Neural progenitor cell (in vitro differentiated cells): ENCODE measurements at regions not wholly inside any gene's neighbourhood (a gene's known extent, or its start where the extent isn't known, plus 50 kb on each side); places are given as distances from the start of the nearest gene placed in this dataset.

Experiments
- DNase-seq: peaks from one replicate; pipeline ENCODE4 v3.0.0-alpha.2; 2016; ENCODE audit warnings: low spot score
- H2AFZ ChIP-seq: fragments of 200-600 bp; sonication (generic); replicated peaks from 2 replicates; pipeline ENCODE4 v1.6.1; 2016; ENCODE audit warnings: antibody characterized with exemption
- H3F3A ChIP-seq: fragments of 200-600 bp; sonication (generic); 2 replicates; pipeline ENCODE4 v1.6.1; 2016; ENCODE audit warnings: antibody characterized with exemption, low read depth
- H3K27ac ChIP-seq: fragments of 200-600 bp; sonication (generic); 2 replicates; pipeline ENCODE4 v1.5.1; 2016; ENCODE audit warnings: mild to moderate bottlenecking
- H3K27me3 ChIP-seq: fragments of 200-600 bp; sonication (generic); 2 replicates; pipeline ENCODE4 v1.6.1; 2016; ENCODE audit warnings: mild to moderate bottlenecking, moderate library complexity
- H3K36me3 ChIP-seq: fragments of 200-600 bp; sonication (generic); 2 replicates; pipeline ENCODE4 v1.5.1; 2016
- H3K4me1 ChIP-seq: fragments of 200-600 bp; sonication (generic); 2 replicates; pipeline ENCODE4 v1.6.1; 2016; ENCODE audit warnings: mixed run types
- H3K4me2 ChIP-seq: fragments of 200-600 bp; sonication (generic); 2 replicates; pipeline ENCODE4 v1.6.1; 2016
- H3K4me3 ChIP-seq: fragments of 200-600 bp; sonication (generic); 2 replicates; pipeline ENCODE4 v1.5.1; 2016
- H3K79me2 ChIP-seq: fragments of 200-600 bp; sonication (generic); 2 replicates; pipeline ENCODE4 v1.6.1; 2016; ENCODE audit warnings: low read depth
- H3K9ac ChIP-seq: fragments of 200-600 bp; sonication (generic); 2 replicates; pipeline ENCODE4 v1.6.1; 2016
- H3K9me3 ChIP-seq: fragments of 200-600 bp; sonication (generic); 2 replicates; pipeline ENCODE4 v1.5.1; 2016; ENCODE audit warnings: low read depth
- H4K20me1 ChIP-seq: fragments of 200-600 bp; sonication (generic); 2 replicates; pipeline ENCODE4 v1.6.1; 2016; ENCODE audit warnings: low read depth
- H3K27ac Mint-ChIP-seq: 3 replicates; pipeline ENCODE4 v1.8.0; 2021; ENCODE audit warnings: mixed read lengths
- H3K27me3 Mint-ChIP-seq: 2 replicates; pipeline ENCODE4 v1.8.0; 2022; ENCODE audit warnings: low read depth, mild to moderate bottlenecking, inconsistent platforms, moderate library complexity, mixed read lengths; ENCODE audit not compliant: insufficient read depth
- H3K36me3 Mint-ChIP-seq: 3 replicates; pipeline ENCODE4 v1.8.0; 2021; ENCODE audit warnings: mixed read lengths
- H3K4me1 Mint-ChIP-seq: 3 replicates; pipeline ENCODE4 v1.8.0; 2021; ENCODE audit warnings: mixed read lengths
- H3K4me3 Mint-ChIP-seq: 3 replicates; pipeline ENCODE4 v1.8.0; 2021; ENCODE audit warnings: mild to moderate bottlenecking, moderate library complexity, mixed read lengths
- H3K9me3 Mint-ChIP-seq: 3 replicates; pipeline ENCODE4 v1.8.0; 2020; ENCODE audit warnings: mixed read lengths
- CTCF ChIP-seq: fragments of 200-600 bp; sonication (generic); IDR thresholded peaks from 2 replicates; pipeline ENCODE4 v1.5.1; 2017; ENCODE audit warnings: antibody characterized with exemption, mild to moderate bottlenecking
- EZH2 ChIP-seq: fragments of 200-600 bp; sonication (generic); IDR thresholded peaks from 2 replicates; pipeline ENCODE4 v1.6.1; 2017; ENCODE audit warnings: antibody characterized with exemption, mild to moderate bottlenecking, moderate library complexity
- EZH2phosphoT487 ChIP-seq: fragments of 200-600 bp; sonication (generic); IDR thresholded peaks from 2 replicates; pipeline ENCODE4 v1.6.1; 2017; ENCODE audit warnings: antibody characterized with exemption

- H3K9me3 Mint-ChIP-seq, result no peaks in the 10 kb centered on the region
- DNase-seq, result peak; percentile 10
- Histone ChIP-seq H3K36me3 (no peaks in the 10 kb centered on the region), H2AFZ (peak overlapping the region; percentile 78), H3K4me2 (no peak overlapping the region), H3K27me3 (no peaks in the 10 kb centered on the region), H3F3A (no peaks in the 10 kb centered on the region), H4K20me1 (no peaks in the 10 kb centered on the region), H3K9ac (no peak overlapping the region), H3K79me2 (no peaks in the 10 kb centered on the region), H3K9me3 (no peaks in the 10 kb centered on the region), H3K27ac (no peak overlapping the region), H3K4me1 (no peaks in the 10 kb centered on the region), H3K4me3 (no peak overlapping the region)
- TF ChIP-seq CTCF, result no peak
- TF ChIP-seq EZH2, result no peak
- TF ChIP-seq EZH2phosphoT487, result no peak
- no peaks in the 10 kb centered on the region for H3K36me3 Mint-ChIP-seq
- no peak overlapping the region for H3K4me3 Mint-ChIP-seq
- peak overlapping the region; percentile 1 for H3K27ac Mint-ChIP-seq
- no peaks in the 10 kb centered on the region for H3K27me3 Mint-ChIP-seq
- peaks cover 3% of the 10 kb centered on the region for H3K4me1 Mint-ChIP-seq
Measured at GRCh38 chr14:26175658-26176057, 422.2 kb downstream of the NOVA1 start.

GRCh38 chr14:26174395-26174794 is 423.4 kb downstream of the NOVA1 start:
- Mint-ChIP-seq H3K4me3 (no peak overlapping the region), H3K27ac (no peak overlapping the region), H3K4me1 (peaks cover 3% of the 10 kb centered on the region), H3K9me3 (no peaks in the 10 kb centered on the region), H3K27me3 (no peaks in the 10 kb centered on the region), H3K36me3 (no peaks in the 10 kb centered on the region)
- no peak overlapping the region for H3K27ac ChIP-seq
- H3K9me3 ChIP-seq, result no peaks in the 10 kb centered on the region
- H3K4me3 ChIP-seq, result no peak overlapping the region
- no peak overlapping the region for H2AFZ ChIP-seq
- no peaks in the 10 kb centered on the region for H3K27me3 ChIP-seq
- H4K20me1 ChIP-seq, result no peaks in the 10 kb centered on the region
- no peak overlapping the region for H3K4me2 ChIP-seq
- DNase-seq, result no peak
- no peaks in the 10 kb centered on the region for H3K79me2 ChIP-seq
- no peaks in the 10 kb centered on the region for H3K36me3 ChIP-seq
- no peaks in the 10 kb centered on the region for H3K4me1 ChIP-seq
- TF ChIP-seq EZH2 (no peak), CTCF (no peak), EZH2phosphoT487 (no peak)
- no peak overlapping the region for H3K9ac ChIP-seq
- no peaks in the 10 kb centered on the region for H3F3A ChIP-seq

- Mint-ChIP-seq H3K27me3 (no peaks in the 10 kb centered on the region), H3K27ac (no peak overlapping the region), H3K9me3 (no peaks in the 10 kb centered on the region), H3K4me1 (peaks cover 3% of the 10 kb centered on the region), H3K4me3 (no peak overlapping the region), H3K36me3 (no peaks in the 10 kb centered on the region)
- H3K4me2 ChIP-seq, result no peak overlapping the region
- no peak overlapping the region for H3K27ac ChIP-seq
- no peak for DNase-seq
- H3K27me3 ChIP-seq, result no peaks in the 10 kb centered on the region
- no peak overlapping the region for H3K4me3 ChIP-seq
- H3K9me3 ChIP-seq, result no peaks in the 10 kb centered on the region
- no peaks in the 10 kb centered on the region for H3K79me2 ChIP-seq
- H3K4me1 ChIP-seq, result no peaks in the 10 kb centered on the region
- no peak overlapping the region for H2AFZ ChIP-seq
- no peak overlapping the region for H3K9ac ChIP-seq
- no peak for TF ChIP-seq EZH2phosphoT487
- no peak for TF ChIP-seq EZH2
- TF ChIP-seq CTCF, result no peak
- no peaks in the 10 kb centered on the region for H3F3A ChIP-seq
- no peaks in the 10 kb centered on the region for H4K20me1 ChIP-seq
- no peaks in the 10 kb centered on the region for H3K36me3 ChIP-seq
Measured at GRCh38 chr14:26173581-26174110, 424.2 kb downstream of the NOVA1 start.
